Caco-2 (cell line): ENCODE measurements at regions not wholly inside any gene's neighbourhood (a gene's known extent, or its start where the extent isn't known, plus 50 kb on each side); places are given as distances from the start of the nearest gene placed in this dataset.

Source experiments
- BruUV-seq: library from RNA; stranded (reverse); fragments of 400-500 nt; replicated peaks from 2 replicates; lab custom pipeline; 2021; lab: Mats Ljungman, UMichigan
- CTCF ChIA-PET: fragments of 300-600 bp; sonication (Branson Sonifier 250); formaldehyde crosslinking; loops from one replicate; lab custom pipeline; 2022; ENCODE audit warnings: antibody characterized with exemption; lab: Charles Lee
- POLR2A ChIA-PET: fragments of 300-600 bp; sonication (Branson Sonifier 250); formaldehyde crosslinking; loops from one replicate; lab custom pipeline; 2022; ENCODE audit warnings: antibody characterized with exemption; lab: Charles Lee
- DNase-seq, 2 experiments: peaks; one replicate each; pipeline versions ENCODE4 v3.0.0 to v3.0.0-alpha.2; 2020 to 2022
- H3K27me3 ChIP-seq: replicated peaks from 2 replicates; pipeline ENCODE4 v1.6.0; 2011; ENCODE audit warnings: low read length; ENCODE audit not compliant: control insufficient read depth, insufficient read depth
- H3K36me3 ChIP-seq: 2 replicates; pipeline ENCODE4 v1.5.1; 2011; ENCODE audit warnings: low read length; ENCODE audit not compliant: control insufficient read depth, insufficient read depth
- H3K4me1 ChIP-seq: fragments of 250-450 bp; sonication (Bioruptor Pico); 2 replicates; pipeline ENCODE4 v1.5.1; 2020; ENCODE audit warnings: mild to moderate bottlenecking
- H3K4me3 ChIP-seq: 2 replicates; pipeline ENCODE4 v1.5.1; 2011; ENCODE audit warnings: low read depth, mild to moderate bottlenecking, control low read depth, low read length
- H3K9me3 ChIP-seq: fragments of 250-450 bp; sonication (Bioruptor Pico); 2 replicates; pipeline ENCODE4 v1.5.1; 2020; ENCODE audit warnings: mild to moderate bottlenecking, moderate library complexity
- H3K27ac Mint-ChIP-seq: one replicate; pipeline ENCODE4 v1.8.0; 2022; ENCODE audit warnings: mixed read lengths; ENCODE audit not compliant: unreplicated experiment
- H3K27me3 Mint-ChIP-seq: one replicate; pipeline ENCODE4 v1.8.0; 2022; ENCODE audit warnings: mixed read lengths; ENCODE audit not compliant: insufficient read depth, unreplicated experiment
- H3K36me3 Mint-ChIP-seq: one replicate; pipeline ENCODE4 v1.8.0; 2022; ENCODE audit warnings: mild to moderate bottlenecking, mixed read lengths; ENCODE audit not compliant: insufficient read depth, unreplicated experiment
- H3K4me1 Mint-ChIP-seq: one replicate; pipeline ENCODE4 v1.8.0; 2022; ENCODE audit warnings: low read depth, mixed read lengths; ENCODE audit not compliant: unreplicated experiment
- H3K4me3 Mint-ChIP-seq: one replicate; pipeline ENCODE4 v1.8.0; 2022; ENCODE audit warnings: mild to moderate bottlenecking, moderate library complexity, mixed read lengths; ENCODE audit not compliant: unreplicated experiment
- H3K9me3 Mint-ChIP-seq: one replicate; pipeline ENCODE4 v1.8.0; 2022; ENCODE audit warnings: mixed read lengths; ENCODE audit not compliant: unreplicated experiment
- intact Hi-C: fragments of 100-400 bp; cut with micrococcal nuclease; formaldehyde crosslinking; loops from one replicate; pipeline ENCODE4 v1.10.0; 2022; ENCODE audit not compliant: unreplicated experiment
- TF ChIP-seq, protein P1 (sequence below), 2 experiments: fragments of 200-600 bp in 1 of 2; IDR thresholded peaks; 1 replicate in 1 of 2; 2 replicates in 1 of 2; pipeline versions ENCODE4 v1.5.1 to v1.8.0; 2011 to 2022; ENCODE audit warnings: antibody characterized with exemption in 1 of 2, control low read depth in 1 of 2, inconsistent platforms in 1 of 2, low read depth in 1 of 2, low read length in 1 of 2, mild to moderate bottlenecking in 1 of 2, moderate library complexity in 1 of 2; ENCODE audit not compliant: insufficient read depth in 1 of 2, severe bottlenecking in 1 of 2, unreplicated experiment in 1 of 2

- Mint-ChIP-seq H3K27me3 (no peaks in the 10 kb centered on the region), H3K4me3 (no peak overlapping the region), H3K36me3 (no peaks in the 10 kb centered on the region), H3K27ac (no peak overlapping the region), H3K4me1 (peaks cover 6% of the 10 kb centered on the region), H3K9me3 (peaks cover 17% of the 10 kb centered on the region)
- CTCF ChIA-PET, result no interaction called here
- no TSS peak for BruUV-seq
- Histone ChIP-seq H3K9me3 (no peaks in the 10 kb centered on the region), H3K36me3 (no peaks in the 10 kb centered on the region), H3K4me1 (peaks cover 15% of the 10 kb centered on the region), H3K27me3 (no peaks in the 10 kb centered on the region), H3K4me3 (no peak overlapping the region)
- no peak for DNase-seq
- POLR2A ChIA-PET, result interaction anchor here (0.6 kb wide), 1 partner anchor 264 kb away, joined by 6 read pairs; no protein-coding TSS in a partner anchor
- intact Hi-C loops, result no loop called here
- TF ChIP-seq, protein P1, sequence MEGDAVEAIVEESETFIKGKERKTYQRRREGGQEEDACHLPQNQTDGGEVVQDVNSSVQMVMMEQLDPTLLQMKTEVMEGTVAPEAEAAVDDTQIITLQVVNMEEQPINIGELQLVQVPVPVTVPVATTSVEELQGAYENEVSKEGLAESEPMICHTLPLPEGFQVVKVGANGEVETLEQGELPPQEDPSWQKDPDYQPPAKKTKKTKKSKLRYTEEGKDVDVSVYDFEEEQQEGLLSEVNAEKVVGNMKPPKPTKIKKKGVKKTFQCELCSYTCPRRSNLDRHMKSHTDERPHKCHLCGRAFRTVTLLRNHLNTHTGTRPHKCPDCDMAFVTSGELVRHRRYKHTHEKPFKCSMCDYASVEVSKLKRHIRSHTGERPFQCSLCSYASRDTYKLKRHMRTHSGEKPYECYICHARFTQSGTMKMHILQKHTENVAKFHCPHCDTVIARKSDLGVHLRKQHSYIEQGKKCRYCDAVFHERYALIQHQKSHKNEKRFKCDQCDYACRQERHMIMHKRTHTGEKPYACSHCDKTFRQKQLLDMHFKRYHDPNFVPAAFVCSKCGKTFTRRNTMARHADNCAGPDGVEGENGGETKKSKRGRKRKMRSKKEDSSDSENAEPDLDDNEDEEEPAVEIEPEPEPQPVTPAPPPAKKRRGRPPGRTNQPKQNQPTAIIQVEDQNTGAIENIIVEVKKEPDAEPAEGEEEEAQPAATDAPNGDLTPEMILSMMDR (IDR thresholded peaks at IDR 0.05; ENCODE audit: insufficient read depth in 1 of 2, low read depth in 1 of 2, low read length in 1 of 2, severe bottlenecking in 1 of 2, unreplicated experiment in 1 of 2), result no peak
Measured at GRCh38 chr6:23435126-23435525, 690.9 kb upstream of the NRSN1 start.

GRCh38 chr6:23435798-23436197 lies 690.2 kb upstream of the NRSN1 start:
- peak in 1 of 2 experiments; percentile 25 for DNase-seq
- peaks cover 15% of the 10 kb centered on the region for H3K4me1 ChIP-seq
- BruUV-seq, result no TSS peak
- CTCF ChIA-PET, result no interaction called here
- H3K9me3 ChIP-seq, result no peaks in the 10 kb centered on the region
- TF ChIP-seq, protein P1 (IDR thresholded peaks at IDR 0.05; ENCODE audit: insufficient read depth in 1 of 2, low read depth in 1 of 2, low read length in 1 of 2, severe bottlenecking in 1 of 2, unreplicated experiment in 1 of 2), result no peak
- peaks cover 13% of the 10 kb centered on the region for H3K9me3 Mint-ChIP-seq
- no peak overlapping the region for H3K4me3 Mint-ChIP-seq
- H3K27me3 Mint-ChIP-seq, result no peaks in the 10 kb centered on the region
- no peak overlapping the region for H3K27ac Mint-ChIP-seq
- peaks cover 6% of the 10 kb centered on the region for H3K4me1 Mint-ChIP-seq
- H3K36me3 ChIP-seq, result no peaks in the 10 kb centered on the region
- H3K4me3 ChIP-seq, result no peak overlapping the region
- no peaks in the 10 kb centered on the region for H3K27me3 ChIP-seq
- H3K36me3 Mint-ChIP-seq, result no peaks in the 10 kb centered on the region
- POLR2A ChIA-PET, result interaction anchor here (0.6 kb wide), 1 partner anchor 265 kb away, joined by 6 read pairs; no protein-coding TSS in a partner anchor
- intact Hi-C loops, result no loop called here

DNA sequence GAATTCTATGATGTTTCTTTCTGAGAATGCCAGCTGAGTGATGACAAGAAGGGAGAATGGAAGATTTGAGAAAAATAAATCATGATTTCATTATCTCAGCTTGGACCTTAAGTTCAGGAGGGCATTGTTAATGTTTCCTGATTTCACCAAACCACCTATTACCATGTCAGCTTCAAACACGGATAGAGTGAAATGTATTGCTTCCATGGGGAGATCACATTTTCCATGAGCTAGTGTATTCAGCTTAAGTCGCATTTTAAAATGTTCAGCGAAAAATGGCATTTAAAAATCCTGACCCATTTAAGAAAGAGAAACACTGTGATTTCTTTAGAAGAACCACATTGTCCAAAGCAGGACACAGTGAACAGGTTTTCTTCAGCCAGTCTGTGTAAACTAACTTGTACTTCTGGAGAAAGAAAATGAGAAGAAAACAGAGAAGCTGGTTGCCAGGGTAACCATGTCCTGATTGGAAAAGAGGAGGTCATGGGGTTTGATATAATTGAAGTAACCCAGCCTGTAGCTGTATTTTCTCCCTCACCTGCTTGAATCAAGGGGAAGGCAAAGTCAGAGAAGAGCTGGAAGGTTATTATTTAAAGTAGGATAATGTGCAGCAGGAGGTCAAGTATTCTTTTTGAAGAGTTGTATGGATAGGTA lies 684.1 kb upstream of the NRSN1 start:
- intact Hi-C loops, result no loop called here
- CTCF ChIA-PET, result no interaction called here

More for the DNA sequence above, 684.1 kb upstream of the NRSN1 start:
- Histone ChIP-seq H3K9me3 (no peaks in the 10 kb centered on the region), H3K36me3 (no peaks in the 10 kb centered on the region), H3K4me3 (no peak overlapping the region), H3K4me1 (no peaks in the 10 kb centered on the region), H3K27me3 (no peaks in the 10 kb centered on the region)
- H3K9me3 Mint-ChIP-seq, result peaks cover 13% of the 10 kb centered on the region
- no peak overlapping the region for H3K4me3 Mint-ChIP-seq
- H3K36me3 Mint-ChIP-seq, result no peaks in the 10 kb centered on the region
- no TSS peak for BruUV-seq
- TF ChIP-seq, protein P1 (IDR thresholded peaks at IDR 0.05; ENCODE audit: insufficient read depth in 1 of 2, low read depth in 1 of 2, low read length in 1 of 2, severe bottlenecking in 1 of 2, unreplicated experiment in 1 of 2), result no peak
- H3K4me1 Mint-ChIP-seq, result no peaks in the 10 kb centered on the region
- POLR2A ChIA-PET, result no interaction called here
- H3K27me3 Mint-ChIP-seq, result no peaks in the 10 kb centered on the region
- no peak for DNase-seq
- no peak overlapping the region for H3K27ac Mint-ChIP-seq
